NCI-H460 (cell line): ENCODE measurements at regions not wholly inside any gene's neighbourhood (a gene's known extent, or its start where the extent isn't known, plus 50 kb on each side); places are given as distances from the start of the nearest gene placed in this dataset.
"Not testable (repeated sequence)": the region's sequence is repeated elsewhere in the genome, so short reads cannot be mapped to it uniquely, and the experiment has no call there.

Source experiments
- DNase-seq: peaks from one replicate; pipeline ENCODE4 v3.0.0-alpha.2; 2016; ENCODE audit warnings: low read depth; ENCODE audit errors: extremely low read depth

GRCh38 chr3:157921811-157922210 lies 184.4 kb downstream of the SHOX2 start:
- no peak for DNase-seq

DNA sequence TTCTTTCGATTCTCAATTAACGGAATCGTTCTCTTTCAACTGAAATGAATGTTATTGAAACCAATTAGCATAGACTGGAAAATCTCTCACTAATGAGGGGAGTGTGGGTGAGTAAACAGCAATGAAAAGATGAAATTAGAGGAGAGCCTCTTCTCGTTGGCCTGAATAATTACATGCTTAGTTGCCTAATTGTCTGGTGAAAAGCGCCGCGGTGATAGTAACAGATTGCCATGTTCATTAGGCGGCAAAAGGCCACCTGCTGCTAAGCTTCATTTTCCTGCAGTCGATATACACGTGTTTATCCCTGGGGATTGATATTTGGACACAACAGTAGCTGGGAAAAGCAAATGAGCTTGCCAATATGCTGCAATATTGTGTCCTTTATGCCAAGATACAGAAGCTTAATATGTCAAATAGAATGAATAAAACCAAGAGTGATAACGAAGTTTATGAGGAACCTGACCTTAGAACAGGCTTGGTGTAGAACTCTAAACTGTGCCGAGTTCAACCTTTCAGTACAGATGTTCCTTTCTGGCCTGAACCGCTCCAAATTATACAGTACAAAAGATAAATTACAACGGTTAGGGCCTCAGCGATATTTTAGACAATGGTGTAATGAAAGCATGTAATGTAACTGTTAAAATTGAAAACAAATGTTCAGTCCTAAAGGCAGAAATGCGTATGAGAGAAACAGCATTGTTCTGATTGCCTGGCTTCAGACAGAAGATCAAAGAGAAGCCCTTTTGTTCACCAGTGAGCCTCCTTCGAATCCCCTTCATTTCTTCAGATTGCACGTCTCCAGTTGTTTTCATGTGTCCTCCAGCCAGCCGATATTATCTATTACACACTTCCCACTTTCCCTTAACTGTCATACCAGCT lies 185.2 kb downstream of the SHOX2 start:
- no peak for DNase-seq

DNA sequence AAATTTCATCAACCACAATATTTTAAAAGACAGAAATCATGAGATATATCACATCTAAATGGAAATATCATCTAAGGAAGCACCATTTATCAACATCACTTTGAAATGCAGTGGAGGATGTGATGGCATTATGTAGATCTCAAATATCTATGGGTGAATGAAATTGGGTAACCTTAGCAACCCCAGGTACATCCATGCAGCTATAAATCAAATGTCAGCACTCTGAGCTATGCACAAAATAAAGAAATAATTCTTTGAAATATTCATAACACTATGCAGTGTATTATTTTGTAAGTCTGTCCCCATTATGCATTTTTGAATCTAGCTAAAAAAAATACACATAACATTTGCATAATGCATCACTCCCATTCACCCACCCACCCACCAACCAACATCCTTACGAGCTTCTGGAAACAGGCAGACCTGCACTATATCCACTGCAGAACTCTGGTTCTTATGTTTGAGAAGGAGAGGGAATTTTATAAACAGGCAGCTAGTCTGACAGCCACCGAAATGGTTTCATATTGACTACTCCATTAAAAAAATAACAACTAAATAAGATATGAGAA lies 186.8 kb downstream of the SHOX2 start:
- no peak for DNase-seq

- no peak for DNase-seq
Observed at GRCh38 chr3:157918402-157918801, 187.8 kb downstream of the SHOX2 start.

DNA sequence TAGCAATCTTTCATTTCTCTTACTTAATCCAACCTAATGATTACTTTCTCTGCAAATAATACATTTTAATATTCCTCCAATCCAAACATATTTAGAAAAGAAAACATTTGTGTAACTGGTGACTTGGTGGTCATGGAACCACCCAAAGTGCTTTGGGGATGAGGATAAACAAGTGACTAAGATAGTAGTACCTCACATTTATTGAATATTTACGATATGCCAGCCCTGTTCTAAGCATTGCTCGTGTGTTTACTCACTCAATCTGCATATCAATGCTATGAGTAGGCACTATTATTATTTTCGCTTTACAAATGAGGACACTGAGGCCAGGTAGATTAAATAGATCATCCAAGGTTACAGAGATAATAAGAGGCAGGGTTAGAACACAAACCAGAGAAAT lies 189.5 kb downstream of the SHOX2 start:
- no peak for DNase-seq

DNA sequence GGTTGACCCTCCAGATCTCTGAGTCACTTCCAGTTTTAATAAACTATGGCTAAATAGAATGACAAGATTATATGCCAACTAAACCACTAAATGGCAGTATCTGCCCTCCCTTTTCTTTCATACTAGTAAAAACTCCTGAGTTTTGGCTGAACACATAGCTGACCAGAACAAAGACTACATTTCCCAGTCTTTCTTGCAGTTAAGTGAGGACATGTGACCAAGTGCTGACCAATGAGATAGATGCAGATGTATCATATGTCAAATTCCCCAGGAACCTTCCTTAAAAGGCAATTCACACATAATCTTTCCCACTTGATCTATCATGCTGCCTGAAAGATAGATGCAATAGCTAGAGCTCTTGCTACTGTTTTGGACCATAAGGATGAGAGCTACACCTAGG lies 191.3 kb downstream of the SHOX2 start:
- DNase-seq, result no peak

GRCh38 chr3:157913741-157914150 lies 192.5 kb downstream of the SHOX2 start:
- DNase-seq, result no peak

GRCh38 chr3:157912514-157913451 lies 193.4 kb downstream of the SHOX2 start:
- DNase-seq, result no peak

GRCh38 chr3:157906627-157907026 lies 199.6 kb downstream of the SHOX2 start:
- DNase-seq, result no peak

- no peak for DNase-seq
Observed at GRCh38 chr3:157905885-157906284, 200.3 kb downstream of the SHOX2 start.

DNA sequence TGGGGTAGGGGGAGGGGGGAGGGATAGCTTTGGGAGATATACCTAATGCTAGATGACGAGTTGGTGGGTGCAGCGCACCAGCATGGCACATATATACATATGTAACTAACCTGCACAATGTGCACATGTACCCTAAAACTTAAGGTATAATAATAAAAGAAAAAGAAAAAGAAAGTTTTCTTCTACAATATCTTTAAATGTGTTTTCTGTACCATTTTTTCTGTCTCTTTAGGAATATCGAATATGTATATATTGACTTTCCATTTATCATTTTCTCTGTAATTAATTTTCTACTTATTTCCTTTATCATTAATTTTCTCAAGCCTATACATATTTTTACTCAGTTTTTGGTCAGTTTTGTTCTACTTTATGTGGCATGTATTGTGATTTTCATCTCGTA lies 203.5 kb downstream of the SHOX2 start:
- not testable (repeated sequence) for DNase-seq

DNA sequence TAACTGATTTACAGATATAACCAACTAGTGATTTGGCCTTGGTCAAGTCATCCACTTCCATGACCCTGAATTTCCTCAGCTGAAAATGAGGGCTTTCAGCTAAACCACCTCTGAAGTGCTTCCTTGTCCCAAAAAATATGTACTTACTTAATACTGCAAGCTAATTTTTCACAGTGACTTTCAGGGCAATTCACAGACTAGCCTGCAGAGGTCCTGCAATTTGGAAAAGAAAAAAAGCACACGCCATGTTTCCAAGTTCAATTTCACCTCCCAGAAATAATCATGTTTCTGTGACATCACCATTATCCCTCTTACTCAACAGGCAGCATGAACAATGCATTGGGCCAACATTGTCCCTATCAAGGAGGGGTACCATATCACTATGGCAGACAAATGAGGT lies 218.2 kb downstream of the SHOX2 start:
- DNase-seq, result no peak

DNA sequence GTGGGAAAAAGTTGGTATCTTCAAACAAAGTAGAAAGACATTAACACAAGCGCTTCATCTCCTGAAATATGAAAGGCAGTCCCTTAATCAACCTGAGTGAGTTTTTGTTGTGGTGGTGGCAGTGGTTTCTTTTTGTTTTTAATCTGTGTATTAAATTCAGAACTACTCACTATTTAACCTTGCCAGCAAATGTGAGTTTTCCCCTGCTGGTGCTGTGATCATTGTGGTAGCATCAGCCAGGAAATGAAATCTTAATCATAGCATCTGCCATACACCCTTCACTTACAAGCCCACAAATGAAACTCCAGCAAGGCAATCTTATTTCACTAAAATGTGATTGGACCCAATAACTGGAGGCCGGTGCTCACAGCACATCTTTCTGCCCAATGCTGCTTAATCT lies 229.7 kb downstream of the SHOX2 start:
- no peak for DNase-seq

GRCh38 chr3:157872902-157873301 lies 233.3 kb downstream of the SHOX2 start:
- no peak for DNase-seq

DNA sequence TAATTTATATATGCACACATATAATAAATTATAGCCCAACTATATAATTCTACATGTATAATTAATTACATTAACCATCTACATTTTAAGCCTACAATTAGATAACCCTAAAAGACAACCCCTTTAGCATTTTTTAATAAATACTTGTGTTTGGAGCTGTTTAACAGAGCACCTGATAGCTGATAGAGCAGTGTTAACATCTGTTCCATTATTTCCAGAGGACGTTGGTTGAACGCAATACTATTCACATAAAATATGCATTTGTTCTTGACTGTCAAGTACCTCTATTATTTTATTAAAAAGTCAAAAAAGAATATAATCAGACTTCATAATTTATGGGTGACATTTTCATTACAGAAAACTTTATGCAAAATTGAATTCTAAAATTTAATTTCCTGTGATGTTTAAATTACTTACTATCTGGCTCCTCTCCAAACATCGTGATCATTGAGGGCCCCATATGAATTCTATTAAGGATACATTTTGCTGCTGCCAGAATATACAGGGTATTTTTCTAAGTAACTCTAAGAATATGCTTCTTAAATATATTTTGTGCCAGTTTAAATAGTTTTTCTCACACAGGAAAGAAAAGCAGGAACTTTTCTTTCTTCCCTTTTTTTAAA lies 234.3 kb downstream of the SHOX2 start:
- DNase-seq, result no peak

GRCh38 chr3:157871248-157871647 lies 235.0 kb downstream of the SHOX2 start:
- DNase-seq, result no peak

DNA sequence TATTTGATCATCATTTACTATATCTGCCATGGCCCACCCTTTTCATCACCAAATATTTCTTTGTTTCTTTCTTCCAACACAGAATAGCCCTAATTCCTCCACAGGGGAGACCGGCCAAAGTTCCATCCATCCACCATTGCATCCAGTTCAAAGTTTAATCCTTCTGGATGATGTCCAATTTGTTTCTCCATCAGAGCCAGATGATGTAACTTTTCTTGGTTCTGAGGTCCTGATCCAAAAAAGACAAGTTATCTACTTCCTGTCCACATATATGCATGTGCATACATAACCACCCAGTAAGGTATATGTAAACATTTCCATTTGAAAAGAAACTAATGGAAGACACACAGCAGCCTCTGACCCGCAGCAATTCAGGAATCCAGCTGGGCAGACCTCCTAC lies 237.3 kb downstream of the SHOX2 start:
- no peak for DNase-seq

GRCh38 chr3:157868196-157868595 lies 238.0 kb downstream of the SHOX2 start:
- DNase-seq, result no peak

DNA sequence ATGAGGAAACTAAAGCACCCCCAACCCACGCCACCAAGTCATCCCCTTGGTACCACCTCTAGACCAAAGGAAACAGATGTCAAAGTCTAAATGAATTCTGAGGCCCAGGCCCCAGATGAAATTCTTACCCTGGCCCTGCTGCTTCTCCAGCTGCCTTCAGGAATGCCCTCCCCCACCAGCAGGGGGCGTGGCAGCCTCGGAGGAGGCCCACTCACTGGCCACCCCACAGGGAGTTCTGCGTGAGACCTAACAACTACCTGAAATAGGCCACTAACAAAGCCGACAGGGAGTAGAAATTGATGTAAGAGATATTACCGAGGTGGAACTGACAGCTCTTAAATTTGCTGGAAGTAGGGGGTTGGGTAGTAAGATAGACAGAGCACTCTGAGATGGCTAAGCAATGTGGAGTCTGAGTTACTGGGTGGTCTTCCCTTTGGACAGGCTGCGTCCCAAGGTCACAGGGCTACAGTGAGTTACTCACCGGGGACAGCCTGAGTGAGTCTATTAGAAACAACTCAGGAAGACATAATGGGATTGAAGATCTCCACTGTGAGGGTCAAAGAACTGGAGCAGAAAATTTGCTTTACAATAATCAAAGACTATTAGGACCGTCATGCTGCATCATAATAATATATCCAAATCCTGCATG lies 240.7 kb downstream of the SHOX2 start:
- no peak for DNase-seq

DNA sequence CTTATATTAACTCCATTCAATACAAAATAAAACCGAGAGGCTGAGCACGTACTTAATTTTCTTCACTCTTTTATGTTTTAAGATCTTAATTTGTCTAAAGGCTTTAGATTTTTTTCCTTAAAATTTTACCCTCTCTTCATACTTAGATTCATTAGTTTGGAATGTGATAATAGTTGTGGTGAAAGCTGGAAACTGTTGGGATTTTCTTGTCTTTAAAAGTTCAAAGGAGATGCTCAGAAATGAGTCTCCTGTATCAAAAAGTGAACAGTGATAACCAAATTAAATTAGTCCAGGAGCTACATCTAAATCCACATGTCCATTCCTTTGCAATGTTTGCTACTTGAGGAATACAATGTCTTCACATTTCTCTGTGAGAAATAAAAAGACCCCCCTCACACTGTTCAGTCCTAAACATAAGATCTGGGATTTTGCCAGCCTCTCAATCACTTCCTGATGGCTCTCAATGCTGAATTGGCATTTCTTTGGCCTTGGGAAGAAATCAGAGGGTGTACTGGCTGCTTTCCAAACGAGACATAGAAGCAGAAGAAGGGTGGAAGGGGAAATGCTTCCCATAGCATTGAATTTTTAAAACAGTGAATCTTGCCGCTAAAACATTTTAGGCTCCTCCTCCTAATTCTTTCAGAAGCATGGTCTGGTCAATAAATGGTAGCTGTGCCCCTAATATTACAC lies 245.0 kb downstream of the SHOX2 start:
- DNase-seq, result no peak
